ENCODE measurements at regions not wholly inside any gene's neighbourhood (a gene's known extent, or its start where the extent isn't known, plus 50 kb on each side); places are given as distances from the start of the nearest gene placed in this dataset.

GRCh38 chr11:95515371-95515770, 274.2 kb downstream of the FAM76B start:
- POLR2A ChIA-PET (ENCODE audit: unreplicated experiment) = no interaction called here
- intact Hi-C loops (cut with micrococcal nuclease) = no loop called here
- 0 out of 2 replicates have a peak, but pooled peaks cover 20% of the 10 kb centered on the region for H3K27me3 ChIP-seq (ENCODE audit: low read length)

GRCh38 chr11:95514416-95515110, 275.0 kb downstream of the FAM76B start:
- H3K4me3 ChIP-seq (ENCODE audit: low read length) = no peak overlapping the region
- H3K9me3 ChIP-seq (ENCODE audit: low read length) = no peaks in the 10 kb centered on the region
- H4K20me1 ChIP-seq (ENCODE audit: low read length) = no peaks in the 10 kb centered on the region
- H3K36me3 ChIP-seq (ENCODE audit: low read depth, low read length) = no peaks in the 10 kb centered on the region
- ChIA-PET CTCF (no interaction called here), POLR2A (ENCODE audit: unreplicated experiment) (no interaction called here)
- no peaks in the 10 kb centered on the region for H3K79me2 ChIP-seq (ENCODE audit: low read length)
- no peak overlapping the region for H3K9ac ChIP-seq (ENCODE audit: low read length)
- DNase-seq (no peak), ATAC-seq (no peak)
- no TSS peak for BruUV-seq (replicated peaks)
- no peaks in the 10 kb centered on the region for H3K9me2 ChIP-seq (replicated peaks; ENCODE audit: low read length)
- TF ChIP-seq EZH2 (IDR thresholded peaks at IDR 0.05; ENCODE audit: low read length, unreplicated experiment) (no peak), CTCF (conservative IDR thresholded peaks at IDR 0.05; ENCODE audit: low read depth, low read length) (no peak), EZH2phosphoT487 (IDR thresholded peaks at IDR 0.05; ENCODE audit: borderline replicate concordance, low read length) (no peak)
- intact Hi-C loops (cut with micrococcal nuclease) = no loop called here
- no peak overlapping the region for H2AFZ ChIP-seq (ENCODE audit: low read length)
- no peak overlapping the region for H3K27ac ChIP-seq (ENCODE audit: low read length)
- H3K4me1 ChIP-seq (ENCODE audit: insufficient read depth, low read length) = no peaks in the 10 kb centered on the region
- no peak overlapping the region for H3K4me2 ChIP-seq (ENCODE audit: low read length)
- no peaks in the 10 kb centered on the region for H3F3A ChIP-seq (ENCODE audit: low read length, unreplicated experiment)
- 0 out of 2 replicates have a peak, but pooled peaks cover 25% of the 10 kb centered on the region for H3K27me3 ChIP-seq (ENCODE audit: low read length)

More at GRCh38 chr11:95515371-95515770, 274.2 kb downstream of the FAM76B start:
- CTCF ChIA-PET = no interaction called here
- DNase-seq (no peak), ATAC-seq (no peak)
- no peak overlapping the region for H3K27ac ChIP-seq (ENCODE audit: low read length)
- BruUV-seq (replicated peaks) = no TSS peak
- no peaks in the 10 kb centered on the region for H3K79me2 ChIP-seq (ENCODE audit: low read length)
- no peaks in the 10 kb centered on the region for H4K20me1 ChIP-seq (ENCODE audit: low read length)
- H3K9me2 ChIP-seq (replicated peaks; ENCODE audit: low read length) = no peaks in the 10 kb centered on the region
- H3K9me3 ChIP-seq (ENCODE audit: low read length) = no peaks in the 10 kb centered on the region
- H3K4me1 ChIP-seq (ENCODE audit: insufficient read depth, low read length) = no peaks in the 10 kb centered on the region
- H3K4me2 ChIP-seq (ENCODE audit: low read length) = no peak overlapping the region
- TF ChIP-seq EZH2phosphoT487 (IDR thresholded peaks at IDR 0.05; ENCODE audit: borderline replicate concordance, low read length) (no peak), EZH2 (IDR thresholded peaks at IDR 0.05; ENCODE audit: low read length, unreplicated experiment) (no peak), CTCF (conservative IDR thresholded peaks at IDR 0.05; ENCODE audit: low read depth, low read length) (no peak)
- H3K9ac ChIP-seq (ENCODE audit: low read length) = no peak overlapping the region
- H3K4me3 ChIP-seq (ENCODE audit: low read length) = no peak overlapping the region
- H3F3A ChIP-seq (ENCODE audit: low read length, unreplicated experiment) = no peaks in the 10 kb centered on the region
- H3K36me3 ChIP-seq (ENCODE audit: low read depth, low read length) = no peaks in the 10 kb centered on the region
- H2AFZ ChIP-seq (ENCODE audit: low read length) = no peak overlapping the region

DNA sequence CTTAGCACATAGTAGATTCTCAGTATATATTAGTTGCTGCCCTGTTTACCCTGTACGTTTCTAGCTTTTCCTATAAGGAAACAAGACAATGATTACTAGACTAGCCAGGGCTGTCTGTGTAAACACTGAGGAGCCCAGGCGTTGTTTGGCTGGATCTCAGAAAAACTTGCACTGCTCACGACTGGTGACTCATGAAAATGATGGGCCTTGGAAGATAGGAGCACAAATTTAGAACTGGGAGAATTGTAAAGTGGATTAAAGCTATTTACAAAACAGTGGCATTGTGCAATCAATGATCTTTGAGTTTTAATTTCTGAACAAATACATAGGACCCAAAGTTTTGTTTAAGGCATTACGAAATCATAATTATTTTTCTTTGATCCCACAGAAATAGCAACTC, 276.9 kb downstream of the FAM76B start:
- H3K27ac ChIP-seq (ENCODE audit: low read length) = no peak overlapping the region
- no peaks in the 10 kb centered on the region for H3K9me3 ChIP-seq (ENCODE audit: low read length)
- ATAC-seq = peak; percentile 65
- H3K4me3 ChIP-seq (ENCODE audit: low read length) = no peak overlapping the region
- H3K27me3 ChIP-seq (ENCODE audit: low read length) = peaks cover 34% of the 10 kb centered on the region; the same call in 1 of the 2 replicates
- no peaks in the 10 kb centered on the region for H3F3A ChIP-seq (ENCODE audit: low read length, unreplicated experiment)
- no peak overlapping the region for H3K9ac ChIP-seq (ENCODE audit: low read length)
- DNase-seq = peak; percentile 63
- H3K4me2 ChIP-seq (ENCODE audit: low read length) = no peak overlapping the region
- H2AFZ ChIP-seq (ENCODE audit: low read length) = no peak overlapping the region
- intact Hi-C loops (cut with micrococcal nuclease) = no loop called here
- H3K79me2 ChIP-seq (ENCODE audit: low read length) = no peaks in the 10 kb centered on the region
- POLR2A ChIA-PET (ENCODE audit: unreplicated experiment) = interaction anchor here (0.6 kb wide), 1 partner anchor 219 kb away, joined by 8 read pairs; no protein-coding TSS in a partner anchor
- no peaks in the 10 kb centered on the region for H3K9me2 ChIP-seq (replicated peaks; ENCODE audit: low read length)
- CTCF ChIA-PET = interaction anchor here (0.5 kb wide), 1 partner anchor 193 kb away, joined by 3 read pairs; no protein-coding TSS in a partner anchor
- no peaks in the 10 kb centered on the region for H3K36me3 ChIP-seq (ENCODE audit: low read depth, low read length)
- no peaks in the 10 kb centered on the region for H4K20me1 ChIP-seq (ENCODE audit: low read length)
- no TSS peak for BruUV-seq (replicated peaks)
- TF ChIP-seq CTCF (conservative IDR thresholded peaks at IDR 0.05; ENCODE audit: low read depth, low read length) (no peak), EZH2phosphoT487 (IDR thresholded peaks at IDR 0.05; ENCODE audit: borderline replicate concordance, low read length) (no peak), EZH2 (IDR thresholded peaks at IDR 0.05; ENCODE audit: low read length, unreplicated experiment) (no peak)
- no peaks in the 10 kb centered on the region for H3K4me1 ChIP-seq (ENCODE audit: insufficient read depth, low read length)
